PFSK-1 (cell line): ENCODE measurements at regions not wholly inside any gene's neighbourhood (a gene's known extent, or its start where the extent isn't known, plus 50 kb on each side); places are given as distances from the start of the nearest gene placed in this dataset.

Experiments used
- POLR2AphosphoS5 ChIP-seq: IDR thresholded peaks from 2 replicates; pipeline ENCODE4 v1.6.1; 2012; ENCODE audit warnings: low read depth, mild to moderate bottlenecking, control low read depth, low read length, moderate library complexity
- SIN3A ChIP-seq: IDR thresholded peaks from 2 replicates; pipeline ENCODE4 v1.6.1; 2012; ENCODE audit warnings: mild to moderate bottlenecking, low read length, moderate library complexity, borderline replicate concordance; ENCODE audit not compliant: insufficient read depth
- TAF1 ChIP-seq: IDR thresholded peaks from 2 replicates; pipeline ENCODE4 v1.6.1; 2012; ENCODE audit warnings: low read length, control low read depth, borderline replicate concordance; ENCODE audit not compliant: insufficient read depth

DNA sequence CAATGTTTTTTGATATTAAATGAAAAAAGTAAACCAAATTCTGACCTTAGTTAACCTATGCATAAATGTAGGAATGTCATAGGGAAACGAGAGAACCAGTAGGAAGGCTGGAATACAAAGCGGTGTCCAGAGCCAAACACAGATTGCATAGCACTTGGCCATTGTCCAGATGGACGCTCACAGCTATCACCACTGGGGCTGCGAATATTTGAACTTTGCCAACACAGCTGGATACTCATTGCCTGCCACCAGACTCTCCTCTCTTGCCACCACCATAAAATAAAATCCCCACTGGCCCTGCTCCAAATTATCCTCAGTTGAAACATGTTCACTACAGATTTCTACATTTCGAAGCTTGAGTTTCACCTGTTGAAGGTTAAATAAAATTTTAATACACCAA is 159.3 kb upstream of the GULP1 start:
- TF ChIP-seq TAF1 (no peak), SIN3A (no peak), POLR2AphosphoS5 (no peak)
